Occipital lobe (tissue), 1 donor: ENCODE measurements at regions not wholly inside any gene's neighbourhood (a gene's known extent, or its start where the extent isn't known, plus 50 kb on each side); places are given as distances from the start of the nearest gene placed in this dataset.

Experiments used
- DNase-seq: peaks from one replicate; lab custom pipeline; 2025; lab: John Stamatoyannopoulos, UW

- no peak for DNase-seq
Observed at GRCh38 chr2:49260979-49261538, 106.7 kb upstream of the FSHR start.

DNA sequence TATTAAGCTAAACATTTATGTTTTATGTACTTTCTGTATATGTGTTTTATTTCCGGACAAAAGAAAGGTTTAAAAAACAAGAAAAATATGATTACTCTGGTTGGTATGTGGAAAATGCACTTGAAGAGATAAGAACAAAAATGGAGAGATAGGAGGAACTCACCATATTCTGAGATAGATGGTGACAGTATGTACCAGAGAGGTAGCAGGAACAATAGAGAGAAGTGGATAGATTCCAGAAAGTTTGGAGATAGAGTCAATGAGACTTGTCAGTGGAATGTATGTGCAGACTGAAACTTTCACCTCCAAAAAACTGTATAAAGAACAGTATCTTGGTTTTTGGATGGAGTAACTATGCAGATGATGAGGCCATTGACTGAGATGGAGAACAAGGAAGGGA lies 105.6 kb upstream of the FSHR start:
- no peak for DNase-seq

GRCh38 chr2:49255409-49255971 lies 101.2 kb upstream of the FSHR start:
- DNase-seq = no peak

DNA sequence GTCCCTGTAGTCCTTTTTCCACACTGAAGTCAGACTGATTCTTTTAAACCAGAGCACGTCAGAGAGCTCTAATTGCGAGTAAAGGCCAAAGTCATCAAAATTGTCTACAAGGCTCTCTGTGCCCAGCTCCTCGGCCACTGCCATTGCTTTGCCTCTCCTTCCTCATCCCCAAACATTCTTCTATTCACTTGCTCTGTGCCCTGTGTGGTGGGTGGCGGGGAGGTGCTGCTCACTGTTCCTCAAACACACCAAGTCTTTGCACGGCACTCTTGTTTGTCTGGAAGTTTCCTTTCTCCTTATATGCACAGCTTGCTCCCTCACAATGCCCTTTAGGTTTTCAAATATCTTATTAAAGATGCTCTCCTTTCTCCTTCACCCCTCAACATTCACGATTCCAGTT lies 100.1 kb upstream of the FSHR start:
- no peak for DNase-seq

- no peak for DNase-seq
Observed at GRCh38 chr2:49251766-49252165, 97.5 kb upstream of the FSHR start.

DNA sequence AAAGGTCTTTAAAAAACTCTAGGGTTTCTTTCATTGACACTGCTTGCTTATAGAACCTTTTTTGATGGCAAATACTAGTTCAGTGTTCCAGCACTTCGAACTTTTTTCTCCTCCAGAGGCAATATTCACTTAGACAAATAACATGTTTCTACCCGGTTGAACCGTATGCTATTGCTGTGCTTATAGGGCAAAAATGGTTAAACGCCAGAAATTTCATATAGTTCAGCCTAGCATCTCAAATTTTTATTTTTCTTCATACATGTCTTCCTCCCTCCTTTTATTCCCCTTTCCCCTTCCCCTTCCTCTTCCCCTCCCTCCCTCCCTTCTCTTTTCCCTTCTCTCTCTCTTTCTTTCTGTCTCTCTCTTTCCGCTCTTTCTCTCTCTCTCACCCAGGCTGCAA lies 96.9 kb upstream of the FSHR start:
- DNase-seq = no peak

DNA sequence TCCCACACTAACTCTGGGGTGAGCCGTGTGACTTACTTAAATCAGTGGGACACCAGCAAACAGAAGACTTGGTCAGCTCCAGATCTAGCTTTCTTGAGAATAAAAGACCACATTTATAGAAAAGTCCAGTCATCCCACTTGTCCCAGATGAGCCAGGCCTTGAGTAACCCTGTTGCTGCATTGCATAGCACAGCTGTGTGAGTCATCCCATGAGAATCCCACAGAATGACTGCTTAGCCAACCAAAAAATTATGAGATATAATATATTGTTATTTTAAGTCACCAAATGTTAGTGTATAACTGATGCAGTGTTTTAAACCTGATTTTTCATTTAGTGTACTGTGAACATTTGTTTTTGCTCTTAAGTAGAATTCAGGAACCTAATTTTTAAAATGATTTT lies 94.2 kb upstream of the FSHR start:
- no peak for DNase-seq

DNA sequence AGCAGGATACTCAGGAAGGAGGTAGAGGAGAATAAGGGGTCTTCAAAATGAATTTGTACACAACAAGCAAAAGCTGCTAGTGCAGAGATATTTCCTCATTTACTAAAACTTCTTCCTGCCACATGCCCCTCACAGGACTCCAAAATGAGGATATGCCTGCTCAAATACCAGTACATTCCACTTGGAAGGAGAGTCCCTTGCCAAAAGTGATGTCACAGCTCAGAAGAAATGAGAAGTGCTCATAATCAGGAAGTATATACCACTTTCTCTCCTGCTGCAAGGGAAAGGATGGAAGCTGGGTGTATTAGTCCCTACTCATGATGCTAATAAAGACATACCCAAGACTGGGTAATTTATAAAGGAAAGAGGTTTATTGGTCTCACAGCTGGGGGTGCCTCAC lies 87.7 kb upstream of the FSHR start:
- DNase-seq = no peak

- DNase-seq = no peak
Observed at GRCh38 chr2:49241501-49241900, 87.2 kb upstream of the FSHR start.

DNA sequence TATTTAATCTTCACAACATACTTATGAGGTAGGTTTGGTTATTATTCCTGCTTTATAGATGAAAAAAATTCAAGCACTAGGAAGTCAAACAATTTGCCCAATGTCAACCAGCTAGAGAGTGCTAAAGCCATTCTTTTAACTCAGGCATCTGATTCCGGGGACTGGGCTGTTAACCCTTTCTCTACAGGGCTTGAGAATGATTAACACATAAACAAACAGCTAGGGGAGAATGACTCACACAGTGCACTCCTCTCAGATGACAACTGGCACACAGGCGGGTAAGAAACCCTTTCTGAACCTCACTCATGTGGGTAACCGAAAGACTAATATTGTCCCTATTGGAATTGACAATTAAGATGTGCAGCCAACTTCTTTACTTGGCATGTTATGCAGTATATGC lies 86.3 kb upstream of the FSHR start:
- no peak for DNase-seq

- no peak for DNase-seq
Observed at GRCh38 chr2:49238604-49238960, 84.3 kb upstream of the FSHR start.

DNA sequence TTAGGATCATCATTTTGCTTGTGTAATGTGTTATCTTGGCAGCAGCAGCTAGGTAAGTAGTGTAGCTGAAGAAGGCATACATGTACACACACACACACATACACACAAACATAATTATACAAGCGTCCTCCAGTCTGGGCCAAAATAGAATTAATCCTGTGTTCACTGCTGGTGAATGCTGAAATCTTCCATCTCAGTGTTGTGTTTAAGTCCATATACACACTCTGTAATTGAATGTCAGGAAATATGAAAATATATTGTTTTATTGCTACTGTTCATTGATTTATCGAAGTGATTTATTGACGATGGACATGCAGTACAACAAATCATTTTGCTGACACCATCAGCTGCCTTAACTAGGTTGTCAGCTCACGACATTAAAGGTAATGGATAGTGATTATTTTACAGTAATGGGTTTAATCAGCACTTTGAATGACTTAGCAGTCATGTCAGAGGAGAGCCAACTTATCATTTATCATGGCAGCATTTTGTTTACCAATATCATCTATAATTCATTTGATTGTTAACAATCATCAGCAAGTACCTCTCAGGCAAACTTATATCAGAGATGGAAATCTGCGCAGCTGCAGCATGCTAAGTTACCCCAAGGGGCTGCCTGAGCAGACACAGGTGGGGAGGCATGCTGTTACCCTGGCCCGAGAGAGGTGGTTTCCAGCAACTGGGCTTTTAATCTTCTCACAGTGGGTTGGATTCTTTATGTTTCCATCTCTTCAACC lies 83.7 kb upstream of the FSHR start:
- no peak for DNase-seq

DNA sequence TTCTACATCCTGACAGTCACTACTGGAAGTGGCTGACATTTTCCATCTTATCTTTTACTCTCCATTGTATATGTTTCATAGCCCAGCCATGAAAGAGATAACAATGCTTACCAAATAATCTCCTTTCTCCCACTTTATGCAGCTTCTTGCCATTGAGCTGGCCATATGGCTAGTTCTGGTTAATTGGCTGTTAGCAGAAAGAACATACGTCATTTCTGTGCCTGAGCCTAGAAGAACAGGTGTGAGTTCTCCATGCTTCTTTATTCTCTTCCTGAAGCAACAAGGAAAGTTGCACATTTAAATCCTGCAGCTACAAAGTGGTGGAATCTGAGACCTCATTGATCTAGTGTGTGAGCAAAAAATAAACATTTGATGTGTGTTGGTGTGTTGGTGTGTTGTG lies 82.0 kb upstream of the FSHR start:
- no peak for DNase-seq

DNA sequence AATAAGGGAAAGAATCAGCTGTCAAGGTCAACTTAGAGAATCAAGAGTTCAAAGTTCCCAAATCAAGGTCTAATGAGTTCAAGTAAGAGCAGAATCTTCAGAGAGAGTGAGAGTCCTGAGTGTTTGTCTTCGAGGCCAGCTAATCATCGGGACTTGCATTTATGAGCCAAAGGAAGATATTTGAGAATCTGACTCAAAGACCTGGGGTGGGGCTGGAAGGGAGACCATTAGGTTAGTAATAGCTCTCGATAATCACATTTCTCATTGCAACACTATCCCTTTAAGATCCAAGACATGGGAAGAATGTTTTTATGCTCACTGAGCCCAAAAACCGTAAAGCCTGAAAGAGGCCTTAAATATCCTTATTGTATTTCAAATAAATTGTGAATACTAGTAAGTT lies 72.0 kb upstream of the FSHR start:
- DNase-seq = no peak

DNA sequence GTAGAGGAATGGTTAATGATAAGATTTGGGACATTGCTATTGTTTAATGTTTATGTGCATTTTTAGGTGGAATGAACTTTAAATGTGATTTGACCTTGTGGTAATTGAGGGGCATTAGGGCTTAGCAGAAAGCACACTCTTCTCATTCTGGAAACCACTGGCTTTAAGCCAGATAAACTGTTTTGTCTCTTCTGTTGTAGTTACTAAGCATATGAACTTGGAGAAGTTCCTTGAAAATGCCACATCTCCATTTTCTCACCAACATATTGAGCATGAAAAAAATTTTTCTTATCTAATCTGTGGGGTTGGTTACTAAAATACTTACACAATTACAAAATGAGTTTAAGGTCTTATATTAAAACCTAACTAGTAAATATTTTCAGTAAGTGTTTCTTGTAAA lies 70.8 kb upstream of the FSHR start:
- DNase-seq = no peak

DNA sequence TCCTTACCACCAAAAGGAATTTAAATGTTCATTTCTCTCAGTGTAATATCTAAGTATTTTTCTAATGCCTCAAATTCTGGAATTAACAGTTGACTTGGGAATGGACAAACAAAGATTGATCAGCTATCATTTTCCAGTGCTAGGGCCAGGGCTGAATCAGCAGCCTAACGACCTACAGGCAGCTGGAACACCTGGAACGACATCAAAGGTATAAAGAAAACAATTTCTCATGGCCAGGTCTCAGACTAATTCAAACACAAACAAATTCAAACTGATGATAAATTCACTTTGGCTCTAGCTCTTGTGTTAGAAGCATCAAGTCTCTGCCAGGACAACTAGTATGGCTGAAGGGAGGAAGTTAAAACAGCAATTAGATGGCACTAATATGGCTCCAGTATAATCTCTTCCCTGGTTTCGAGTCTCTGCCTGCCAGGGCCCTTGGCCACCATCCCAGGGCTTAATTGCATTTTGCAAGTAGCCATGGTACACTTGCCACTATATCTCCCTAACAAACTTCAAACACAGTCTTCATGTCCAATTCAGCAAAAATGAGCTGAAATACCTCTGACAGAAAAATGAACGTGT lies 70.2 kb upstream of the FSHR start:
- DNase-seq = no peak

GRCh38 chr2:49222975-49223528 lies 68.7 kb upstream of the FSHR start:
- DNase-seq = peak; percentile 8

DNA sequence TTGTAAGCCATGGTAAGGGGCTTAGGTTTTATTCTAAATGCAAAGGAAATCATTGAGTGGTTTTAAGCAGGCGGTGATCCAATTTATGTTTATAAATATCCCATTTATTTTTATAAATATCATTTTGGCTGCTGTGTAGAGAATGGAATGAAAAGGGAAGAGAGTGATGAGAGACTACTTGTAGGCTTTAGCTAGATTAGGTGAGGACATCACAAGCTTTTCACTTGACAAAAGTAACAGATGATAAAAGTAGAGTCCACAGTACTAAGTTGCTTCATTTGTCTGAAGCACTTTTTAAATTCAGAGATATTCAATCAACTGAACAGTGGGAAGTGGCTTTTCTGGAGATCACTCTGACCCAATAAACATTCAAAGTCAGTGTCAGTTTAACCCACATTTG lies 65.4 kb upstream of the FSHR start:
- DNase-seq = no peak

- no peak for DNase-seq
Observed at GRCh38 chr2:49210191-49210590, 55.9 kb upstream of the FSHR start.

DNA sequence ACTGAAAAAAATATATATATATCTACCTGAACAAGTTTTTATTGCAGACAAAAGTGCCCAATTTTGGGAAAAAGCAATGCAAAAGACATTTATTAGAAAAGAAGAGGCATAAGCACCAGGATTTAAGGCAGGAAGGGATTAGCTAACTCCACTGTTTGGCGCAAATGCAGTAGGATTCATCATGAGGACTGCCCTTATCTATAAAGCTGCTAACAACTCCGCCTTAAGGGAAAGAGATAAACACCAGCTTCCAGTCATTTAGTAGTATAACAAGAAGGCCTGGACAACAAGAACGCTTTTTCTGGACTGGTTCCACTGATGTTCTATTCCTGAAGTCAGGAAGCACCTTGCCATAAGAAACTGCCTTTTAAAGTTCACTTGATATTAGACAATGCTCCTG lies 52.9 kb upstream of the FSHR start:
- DNase-seq = no peak
